Breast epithelium (tissue), 4 donors: ENCODE measurements at regions not wholly inside any gene's neighbourhood (a gene's known extent, or its start where the extent isn't known, plus 50 kb on each side); places are given as distances from the start of the nearest gene placed in this dataset.

Experiments
- DNase-seq, 2 donors: peaks; one replicate each; pipeline ENCODE4 v3.0.0-alpha.2; 2019; ENCODE audit warnings: low spot score in 2 of 2
- H3K27ac ChIP-seq, 2 donors: fragments of 200-600 bp; sonication (generic) in 1 of 2; one replicate each; pipeline ENCODE4 v1.5.1; 2016 to 2019; ENCODE audit warnings: mild to moderate bottlenecking in 1 of 2
- H3K27me3 ChIP-seq, 2 donors: fragments of 200-600 bp; sonication (generic) in 1 of 2; one replicate each; pipeline versions ENCODE4 v1.5.1 to v1.6.0; 2017 to 2019; ENCODE audit warnings: control low read depth in 1 of 2, mild to moderate bottlenecking in 1 of 2
- H3K36me3 ChIP-seq: fragments of 200-600 bp; one replicate; pipeline ENCODE4 v1.5.1; 2019
- H3K4me1 ChIP-seq, 2 donors: fragments of 200-600 bp; sonication (generic); one replicate each; pipeline ENCODE4 v1.5.1; 2016 to 2019; ENCODE audit warnings: control low read depth in 1 of 2
- H3K4me3 ChIP-seq, 3 donors: fragments of 200-600 bp; sonication (generic); 1 replicate in 2 of 3; 2 replicates in 1 of 3; pipeline ENCODE4 v1.5.1; 2016 to 2019; ENCODE audit warnings: mild to moderate bottlenecking in 3 of 3, moderate library complexity in 2 of 3
- H3K9me3 ChIP-seq, 2 donors: fragments of 200-600 bp; sonication (generic) in 1 of 2; one replicate each; pipeline ENCODE4 v1.5.1; 2016 to 2019; ENCODE audit warnings: control low read depth in 1 of 2
- POLR2A ChIP-seq: fragments of 450-650 bp; IDR thresholded peaks from one replicate; pipeline ENCODE4 v1.6.1; 2016; ENCODE audit warnings: antibody characterized with exemption, mild to moderate bottlenecking, moderate library complexity
- POLR2AphosphoS5 ChIP-seq, 3 donors: sonication (generic); formaldehyde crosslinking; IDR thresholded peaks; one replicate each; pipeline ENCODE4 v1.6.1; 2017; ENCODE audit warnings: antibody characterized with exemption in 3 of 3
- intact Hi-C: fragments of 100-400 bp; cut with DNase I; formaldehyde crosslinking; loops from one replicate; pipeline ENCODE4 v1.15.1; 2023; ENCODE audit warnings: low total_unique reads
- TF ChIP-seq, protein P1 (sequence below), 3 donors: fragments of 450-650 bp; IDR thresholded peaks; one replicate each; pipeline ENCODE4 v1.5.1; 2016 to 2017; ENCODE audit warnings: antibody characterized with exemption in 3 of 3, mild to moderate bottlenecking in 3 of 3, moderate library complexity in 3 of 3

DNA sequence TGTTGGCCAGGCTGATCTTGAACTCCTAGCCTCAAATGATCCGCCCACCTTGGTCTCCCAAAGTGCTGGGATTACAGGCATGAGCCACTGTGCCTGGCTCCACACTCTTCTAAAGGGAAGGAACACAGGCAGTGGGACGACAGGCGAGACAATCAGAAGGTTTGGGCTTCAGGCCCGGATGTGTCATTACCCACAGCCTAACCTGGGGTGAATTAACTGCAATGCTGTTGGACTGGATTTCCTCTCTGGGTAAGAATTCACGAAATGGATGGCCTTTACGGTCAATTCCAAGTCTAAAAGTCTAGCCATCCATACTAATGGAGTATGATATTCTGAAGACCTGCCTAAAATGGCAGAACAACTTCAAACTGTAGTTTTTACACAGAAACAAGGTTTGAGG lies 83.7 kb upstream of the CCDC28A start:
- intact Hi-C loops: no loop called here
- TF ChIP-seq POLR2A (no peak), POLR2AphosphoS5 (IDR thresholded peaks at IDR 0.05) (no peak)
- TF ChIP-seq, protein P1, sequence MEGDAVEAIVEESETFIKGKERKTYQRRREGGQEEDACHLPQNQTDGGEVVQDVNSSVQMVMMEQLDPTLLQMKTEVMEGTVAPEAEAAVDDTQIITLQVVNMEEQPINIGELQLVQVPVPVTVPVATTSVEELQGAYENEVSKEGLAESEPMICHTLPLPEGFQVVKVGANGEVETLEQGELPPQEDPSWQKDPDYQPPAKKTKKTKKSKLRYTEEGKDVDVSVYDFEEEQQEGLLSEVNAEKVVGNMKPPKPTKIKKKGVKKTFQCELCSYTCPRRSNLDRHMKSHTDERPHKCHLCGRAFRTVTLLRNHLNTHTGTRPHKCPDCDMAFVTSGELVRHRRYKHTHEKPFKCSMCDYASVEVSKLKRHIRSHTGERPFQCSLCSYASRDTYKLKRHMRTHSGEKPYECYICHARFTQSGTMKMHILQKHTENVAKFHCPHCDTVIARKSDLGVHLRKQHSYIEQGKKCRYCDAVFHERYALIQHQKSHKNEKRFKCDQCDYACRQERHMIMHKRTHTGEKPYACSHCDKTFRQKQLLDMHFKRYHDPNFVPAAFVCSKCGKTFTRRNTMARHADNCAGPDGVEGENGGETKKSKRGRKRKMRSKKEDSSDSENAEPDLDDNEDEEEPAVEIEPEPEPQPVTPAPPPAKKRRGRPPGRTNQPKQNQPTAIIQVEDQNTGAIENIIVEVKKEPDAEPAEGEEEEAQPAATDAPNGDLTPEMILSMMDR (IDR thresholded peaks at IDR 0.05): no peak
- H3K27ac ChIP-seq: no peak overlapping the region
- no peaks in the 10 kb centered on the region for H3K9me3 ChIP-seq
- no peaks in the 10 kb centered on the region for H3K27me3 ChIP-seq
- no peaks in the 10 kb centered on the region for H3K4me1 ChIP-seq
- H3K4me3 ChIP-seq: no peak overlapping the region
- no peaks in the 10 kb centered on the region for H3K36me3 ChIP-seq
- DNase-seq: peak in 1 of 2 donors; percentile 22

GRCh38 chr6:138690975-138691594 lies 82.5 kb upstream of the CCDC28A start:
- Histone ChIP-seq H3K27ac (peak overlapping the region in 1 of 2 donors; percentile 79), H3K4me1 (no peaks in the 10 kb centered on the region), H3K36me3 (no peaks in the 10 kb centered on the region), H3K4me3 (peak overlapping the region in 2 of 3 donors; percentile 86 to 90), H3K9me3 (no peaks in the 10 kb centered on the region), H3K27me3 (no peaks in the 10 kb centered on the region)
- DNase-seq: no peak
- intact Hi-C loops: no loop called here
- no peak for TF ChIP-seq POLR2AphosphoS5 (IDR thresholded peaks at IDR 0.05)
- TF ChIP-seq, protein P1 (IDR thresholded peaks at IDR 0.05): no peak
- TF ChIP-seq POLR2A: no peak

- no peaks in the 10 kb centered on the region for H3K9me3 ChIP-seq
- TF ChIP-seq, protein P1 (IDR thresholded peaks at IDR 0.05): no peak
- TF ChIP-seq POLR2AphosphoS5 (IDR thresholded peaks at IDR 0.05): no peak
- TF ChIP-seq POLR2A: no peak
- no peaks in the 10 kb centered on the region for H3K36me3 ChIP-seq
- intact Hi-C loops: no loop called here
- no peaks in the 10 kb centered on the region for H3K27me3 ChIP-seq
- H3K4me3 ChIP-seq: peak overlapping the region; percentile 62 to 90 (median 86)
- H3K4me1 ChIP-seq: no peaks in the 10 kb centered on the region
- peak in 1 of 2 donors; percentile 29 for DNase-seq
- peak overlapping the region; percentile 79 to 86 for H3K27ac ChIP-seq
These were observed 81.9 kb upstream of the CCDC28A start for GRCh38 chr6:138691595-138692057.

DNA sequence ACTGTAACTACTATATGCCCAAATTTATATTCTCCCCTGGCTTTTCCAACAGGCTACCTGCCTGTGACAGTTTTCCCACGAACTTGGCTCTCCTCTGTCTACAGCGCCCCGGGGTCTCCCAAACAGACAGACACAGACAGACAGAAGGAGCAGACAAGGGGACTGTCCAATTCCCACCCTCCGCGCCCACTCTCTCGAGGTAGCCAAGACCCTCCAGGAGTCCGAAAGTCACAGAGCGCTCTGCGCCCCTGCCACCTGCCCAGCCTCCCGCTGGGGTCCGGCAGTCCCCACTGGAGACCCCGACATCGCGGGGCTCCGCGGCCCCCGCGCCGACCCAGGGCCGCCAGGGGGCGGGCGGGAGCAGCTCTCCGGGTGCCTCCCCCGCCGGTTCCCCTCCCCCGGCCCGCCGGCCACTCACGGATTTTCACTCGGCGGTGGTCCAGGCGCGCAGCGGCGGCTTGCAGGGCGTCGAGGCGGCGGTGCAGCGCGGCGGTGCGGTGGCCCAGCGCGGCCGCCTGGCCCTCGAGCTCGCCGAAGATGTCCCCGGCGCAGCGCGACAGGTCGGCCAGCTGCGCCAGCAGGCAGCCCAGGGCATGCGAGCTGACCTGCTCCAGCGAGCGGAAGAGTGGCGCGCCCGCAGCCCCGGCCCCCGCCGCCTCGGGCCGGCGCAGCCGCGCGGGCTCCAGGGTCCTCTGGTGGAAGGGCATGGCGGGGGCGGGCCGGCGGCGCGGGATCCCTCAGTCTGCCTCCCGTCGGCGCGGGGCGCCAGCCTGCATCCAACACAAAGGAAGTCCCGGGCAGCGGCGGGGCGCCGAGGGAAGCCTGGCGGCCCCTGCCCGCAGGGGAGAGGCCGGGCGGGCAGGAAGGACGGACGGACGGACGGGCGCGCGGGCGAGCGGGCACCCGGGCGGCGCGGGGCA lies 81.3 kb upstream of the CCDC28A start:
- peak; percentile 41 to 64 for DNase-seq
- TF ChIP-seq, protein P1 (IDR thresholded peaks at IDR 0.05): peak; percentile 41 to 70 (median 60)
- TF ChIP-seq POLR2A: no peak
- Histone ChIP-seq H3K4me3 (peak overlapping the region; percentile 62 to 90 (median 86)), H3K9me3 (no peaks in the 10 kb centered on the region), H3K4me1 (no peaks in the 10 kb centered on the region), H3K36me3 (no peaks in the 10 kb centered on the region), H3K27me3 (no peaks in the 10 kb centered on the region), H3K27ac (peak overlapping the region; percentile 79 to 86)
- intact Hi-C loops: no loop called here
